GM10266 (cell line): ENCODE measurements at regions not wholly inside any gene's neighbourhood (a gene's known extent, or its start where the extent isn't known, plus 50 kb on each side); places are given as distances from the start of the nearest gene placed in this dataset.
"Not testable (repeated sequence)": the region's sequence is repeated elsewhere in the genome, so short reads cannot be mapped to it uniquely, and the experiment has no call there.

Experiments
- DNase-seq: peaks from one replicate; pipeline ENCODE4 v3.0.0; 2012; ENCODE audit errors: extremely low spot score
- TF ChIP-seq, protein P1 (sequence below): IDR thresholded peaks from 2 replicates; pipeline ENCODE4 v1.5.1; 2012; ENCODE audit warnings: mild to moderate bottlenecking, low read depth; ENCODE audit not compliant: control insufficient read depth, insufficient read depth; ENCODE audit errors: missing control alignments

- TF ChIP-seq, protein P1, sequence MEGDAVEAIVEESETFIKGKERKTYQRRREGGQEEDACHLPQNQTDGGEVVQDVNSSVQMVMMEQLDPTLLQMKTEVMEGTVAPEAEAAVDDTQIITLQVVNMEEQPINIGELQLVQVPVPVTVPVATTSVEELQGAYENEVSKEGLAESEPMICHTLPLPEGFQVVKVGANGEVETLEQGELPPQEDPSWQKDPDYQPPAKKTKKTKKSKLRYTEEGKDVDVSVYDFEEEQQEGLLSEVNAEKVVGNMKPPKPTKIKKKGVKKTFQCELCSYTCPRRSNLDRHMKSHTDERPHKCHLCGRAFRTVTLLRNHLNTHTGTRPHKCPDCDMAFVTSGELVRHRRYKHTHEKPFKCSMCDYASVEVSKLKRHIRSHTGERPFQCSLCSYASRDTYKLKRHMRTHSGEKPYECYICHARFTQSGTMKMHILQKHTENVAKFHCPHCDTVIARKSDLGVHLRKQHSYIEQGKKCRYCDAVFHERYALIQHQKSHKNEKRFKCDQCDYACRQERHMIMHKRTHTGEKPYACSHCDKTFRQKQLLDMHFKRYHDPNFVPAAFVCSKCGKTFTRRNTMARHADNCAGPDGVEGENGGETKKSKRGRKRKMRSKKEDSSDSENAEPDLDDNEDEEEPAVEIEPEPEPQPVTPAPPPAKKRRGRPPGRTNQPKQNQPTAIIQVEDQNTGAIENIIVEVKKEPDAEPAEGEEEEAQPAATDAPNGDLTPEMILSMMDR = no peak
- no peak for DNase-seq
These were observed 2532.9 kb downstream of the PCDH9 start for GRCh38 chr13:64697226-64697625.

GRCh38 chr13:64688893-64689677 is 2541.1 kb downstream of the PCDH9 start:
- DNase-seq = no peak
- TF ChIP-seq, protein P1 = no peak

GRCh38 chr13:64686536-64686935 is 2543.6 kb downstream of the PCDH9 start:
- not testable (repeated sequence) for DNase-seq

GRCh38 chr13:64684685-64685431 is 2545.3 kb downstream of the PCDH9 start:
- TF ChIP-seq, protein P1 = no peak
- DNase-seq = no peak

DNA sequence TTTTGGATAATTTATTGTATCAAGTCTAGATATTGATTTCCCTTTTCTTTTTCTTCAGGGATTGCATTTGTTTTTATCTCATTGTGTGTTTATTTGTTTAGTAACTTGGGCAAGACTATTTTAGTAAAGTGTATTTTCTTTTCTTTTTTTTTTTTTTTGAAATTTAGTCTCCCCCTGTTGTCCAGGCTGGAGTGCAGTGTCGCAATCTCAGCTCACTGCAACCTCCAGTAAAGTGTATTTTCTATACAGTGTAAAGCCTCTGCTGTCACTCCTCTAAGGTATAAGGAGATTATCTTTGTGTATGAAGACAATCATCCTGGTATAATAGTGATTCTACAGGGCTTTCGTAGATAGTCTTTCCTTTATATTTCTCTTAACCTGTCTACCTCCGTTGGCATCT is 2546.0 kb downstream of the PCDH9 start:
- TF ChIP-seq, protein P1 = no peak
- DNase-seq = no peak

DNA sequence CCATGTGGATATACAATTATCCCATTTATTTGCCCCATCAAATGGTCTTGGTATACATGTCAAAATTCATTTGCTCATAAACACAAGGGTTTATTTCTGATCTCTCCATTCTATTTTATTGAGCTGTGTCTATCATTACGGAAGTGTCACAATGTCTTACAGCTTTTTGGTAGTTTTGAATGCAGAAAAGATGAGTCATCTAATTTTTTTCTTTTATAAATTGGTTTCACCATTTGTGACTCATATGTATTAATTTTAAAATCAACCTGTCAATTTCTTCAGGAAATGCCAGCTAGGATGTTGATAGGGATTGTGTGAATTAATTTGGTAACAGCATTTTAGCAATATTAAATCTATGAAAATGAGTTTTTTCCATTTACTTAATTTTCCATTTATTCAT is 2549.4 kb downstream of the PCDH9 start:
- TF ChIP-seq, protein P1 = no peak
- no peak for DNase-seq

DNA sequence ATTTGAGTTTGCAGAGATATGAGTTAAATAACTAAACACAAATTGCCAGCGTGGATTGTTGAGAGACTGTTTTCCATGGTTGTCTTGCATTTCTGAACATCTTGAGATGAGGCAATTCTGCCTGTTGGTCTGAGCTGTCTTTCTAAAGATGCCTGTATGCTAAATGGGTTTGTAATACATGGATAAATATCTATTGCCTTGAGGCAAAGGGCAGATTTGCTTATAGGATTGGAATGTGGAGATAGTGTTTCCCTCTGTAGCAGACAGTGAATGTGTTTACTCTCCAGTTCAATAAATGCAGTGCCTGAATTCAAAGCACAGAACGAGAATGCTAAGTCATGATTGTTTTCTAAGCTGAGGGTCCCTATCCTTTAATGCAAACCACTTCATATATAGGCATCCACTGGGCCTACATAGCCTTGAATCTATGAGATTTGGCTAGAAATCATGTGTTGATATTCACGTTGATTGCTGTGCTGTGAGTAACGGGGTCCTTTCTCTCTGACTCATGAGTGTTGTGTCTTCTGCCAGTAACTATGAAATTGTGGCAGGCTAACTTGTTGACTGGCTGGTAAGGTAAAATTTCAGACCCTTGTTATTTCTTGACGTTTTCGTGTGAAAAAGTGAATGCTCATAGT is 2554.8 kb downstream of the PCDH9 start:
- TF ChIP-seq, protein P1 = no peak

More for the DNA sequence above, 2554.8 kb downstream of the PCDH9 start:
- no peak for DNase-seq
